ENCODE measurements at regions not wholly inside any gene's neighbourhood (a gene's known extent, or its start where the extent isn't known, plus 50 kb on each side); places are given as distances from the start of the nearest gene placed in this dataset.

GRCh38 chr1:216905781-216906180 is 182.6 kb upstream of the ESRRG start:
- 94% methylated on average over 4 of the region's 4 CpGs for WGBS
- Histone ChIP-seq H3K4me3 (no peak overlapping the region), H3K36me3 (no peaks in the 10 kb centered on the region), H3K4me1 (peaks cover 0 to 5% (median 0%) of the 10 kb centered on the region in 4 donors), H3K27me3 (no peaks in the 10 kb centered on the region), H3K9me3 (no peaks in the 10 kb centered on the region), H3K27ac (replicated peaks in 1 of 4) (no peak overlapping the region)
- intact Hi-C loops (cut with DNase I) = no loop called here
- peak; percentile 0 for DNase-seq (ENCODE audit: extremely low spot score)
- TF ChIP-seq POLR2AphosphoS5 (IDR thresholded peaks at IDR 0.05) = no peak

GRCh38 chr1:216905137-216905536 is 181.9 kb upstream of the ESRRG start:
- Histone ChIP-seq H3K4me3 (no peak overlapping the region), H3K27ac (replicated peaks in 1 of 4) (no peak overlapping the region), H3K9me3 (no peaks in the 10 kb centered on the region), H3K36me3 (no peaks in the 10 kb centered on the region), H3K4me1 (peaks cover 0 to 5% (median 0%) of the 10 kb centered on the region in 4 donors), H3K27me3 (no peaks in the 10 kb centered on the region)
- intact Hi-C loops (cut with DNase I) = no loop called here
- DNase-seq (ENCODE audit: extremely low spot score) = no peak
- TF ChIP-seq POLR2A (IDR thresholded peaks at IDR 0.05; ENCODE audit: low read depth) (no peak), EP300 (IDR thresholded peaks at IDR 0.05) (no peak), POLR2AphosphoS5 (IDR thresholded peaks at IDR 0.05) (no peak), CTCF (IDR thresholded peaks at IDR 0.05) (no peak)
- 90% methylated on average over 5 of the region's 5 CpGs for WGBS

GRCh38 chr1:216904471-216904870 is 181.2 kb upstream of the ESRRG start:
- no peak for TF ChIP-seq EP300 (IDR thresholded peaks at IDR 0.05)
- TF ChIP-seq POLR2AphosphoS5 (IDR thresholded peaks at IDR 0.05) = no peak
- TF ChIP-seq POLR2A (IDR thresholded peaks at IDR 0.05; ENCODE audit: low read depth) = no peak
- TF ChIP-seq CTCF (IDR thresholded peaks at IDR 0.05) = no peak
- no peak overlapping the region for H3K27ac ChIP-seq (replicated peaks in 1 of 4)
- H3K9me3 ChIP-seq = no peaks in the 10 kb centered on the region
- H3K36me3 ChIP-seq = no peaks in the 10 kb centered on the region
- DNase-seq (ENCODE audit: extremely low spot score) = no peak
- H3K4me1 ChIP-seq = peaks cover 0 to 5% (median 0%) of the 10 kb centered on the region in 4 donors
- WGBS = 87% methylated on average over 7 of the region's 7 CpGs
- intact Hi-C loops (cut with DNase I) = no loop called here
- no peak overlapping the region for H3K4me3 ChIP-seq
- H3K27me3 ChIP-seq = no peaks in the 10 kb centered on the region

- H3K36me3 ChIP-seq = no peaks in the 10 kb centered on the region
- no peak for TF ChIP-seq EP300 (IDR thresholded peaks at IDR 0.05)
- no peak for DNase-seq (ENCODE audit: extremely low spot score)
- H3K27me3 ChIP-seq = no peaks in the 10 kb centered on the region
- H3K4me1 ChIP-seq = peaks cover 0 to 5% (median 0%) of the 10 kb centered on the region in 4 donors
- whole genome bisulfite sequencing = 76% methylated on average over 2 of the region's 2 CpGs
- no peak overlapping the region for H3K4me3 ChIP-seq
- H3K27ac ChIP-seq (replicated peaks in 1 of 4) = no peak overlapping the region
- intact Hi-C loops (cut with DNase I) = no loop called here
- H3K9me3 ChIP-seq = no peaks in the 10 kb centered on the region
Observed at GRCh38 chr1:216903382-216903740, 180.1 kb upstream of the ESRRG start.

- 69% methylated on average over 5 of the region's 5 CpGs for WGBS
- H3K36me3 ChIP-seq = no peaks in the 10 kb centered on the region
- H3K27me3 ChIP-seq = no peaks in the 10 kb centered on the region
- H3K4me1 ChIP-seq = peaks cover 0 to 5% (median 0%) of the 10 kb centered on the region in 4 donors
- intact Hi-C loops (cut with DNase I) = no loop called here
- no peaks in the 10 kb centered on the region for H3K9me3 ChIP-seq
- no peak for DNase-seq (ENCODE audit: extremely low spot score)
- no peak overlapping the region for H3K4me3 ChIP-seq
- no peak overlapping the region for H3K27ac ChIP-seq (replicated peaks in 1 of 4)
- no peak for TF ChIP-seq EP300 (IDR thresholded peaks at IDR 0.05)
- TF ChIP-seq POLR2AphosphoS5 (IDR thresholded peaks at IDR 0.05) = no peak
- no peak for TF ChIP-seq CTCF (IDR thresholded peaks at IDR 0.05)
- TF ChIP-seq POLR2A (IDR thresholded peaks at IDR 0.05; ENCODE audit: low read depth) = no peak
Observed at GRCh38 chr1:216902669-216903381, 179.6 kb upstream of the ESRRG start.

- DNase-seq (ENCODE audit: extremely low spot score) = no peak
- no peak overlapping the region for H3K4me3 ChIP-seq
- no peaks in the 10 kb centered on the region for H3K27me3 ChIP-seq
- H3K4me1 ChIP-seq = peaks cover 0 to 5% (median 0%) of the 10 kb centered on the region in 4 donors
- TF ChIP-seq POLR2A (IDR thresholded peaks at IDR 0.05; ENCODE audit: low read depth) (no peak), CTCF (IDR thresholded peaks at IDR 0.05) (no peak), EP300 (IDR thresholded peaks at IDR 0.05) (no peak), POLR2AphosphoS5 (IDR thresholded peaks at IDR 0.05) (no peak)
- no peaks in the 10 kb centered on the region for H3K36me3 ChIP-seq
- intact Hi-C loops (cut with DNase I) = no loop called here
- 96% methylated on average over 2 of the region's 2 CpGs for WGBS
- H3K27ac ChIP-seq (replicated peaks in 1 of 4) = no peak overlapping the region
- H3K9me3 ChIP-seq = no peaks in the 10 kb centered on the region
Observed at GRCh38 chr1:216900116-216900620, 176.9 kb upstream of the ESRRG start.
